T-cell (primary cell): ENCODE measurements at regions not wholly inside any gene's neighbourhood (a gene's known extent, or its start where the extent isn't known, plus 50 kb on each side); places are given as distances from the start of the nearest gene placed in this dataset.

Experiments
- ATAC-seq, 4 experiments: fragments of 200-7000 bp in 3 of 4; fragments of 150-1000 bp in 1 of 4; cut with Tn5 transposase; replicated peaks in 1 of 4; 1 replicate in 3 of 4; 2 replicates in 1 of 4; pipeline ENCODE4 v1.10.0; 2021; ENCODE audit warnings: moderate library complexity in 3 of 4, mild to moderate bottlenecking in 2 of 4, moderate number of reproducible peaks in 1 of 4
- CTCF ChIA-PET, 2 donors: fragments of 300-600 bp; sonication (Branson Sonifier 250); formaldehyde crosslinking; loops; one replicate each; lab custom pipeline; 2022; ENCODE audit warnings: antibody characterized with exemption in 2 of 2; lab: Charles Lee
- POLR2A ChIA-PET, 2 donors: fragments of 300-600 bp; sonication (Branson Sonifier 250); formaldehyde crosslinking; loops; one replicate each; lab custom pipeline; 2022; ENCODE audit warnings: antibody characterized with exemption in 2 of 2; lab: Charles Lee
- DNase-seq, 35 experiments: peaks; one replicate each; pipeline versions ENCODE4 v3.0.0 to v3.0.0-alpha.2; 2013 to 2023
- H3K27ac ChIP-seq: one replicate; pipeline ENCODE4 v1.5.1; 2013; ENCODE audit warnings: low read length
- H3K27me3 ChIP-seq, 2 experiments: replicated peaks in 1 of 2; 1 replicate in 1 of 2; 2 replicates in 1 of 2; pipeline versions ENCODE4 v1.6.1 to v1.7.0; 2013; ENCODE audit warnings: low read length in 1 of 2, mixed read lengths in 1 of 2; ENCODE audit not compliant: control insufficient read depth in 2 of 2, insufficient read depth in 2 of 2; ENCODE audit errors: extremely low read depth in 1 of 2
- H3K36me3 ChIP-seq, 2 donors: 1 replicate in 1 of 2; 2 replicates in 1 of 2; pipeline versions ENCODE4 v1.6.1 to v1.7.0; 2013; ENCODE audit warnings: low read length in 1 of 2; ENCODE audit not compliant: control insufficient read depth in 2 of 2, insufficient read depth in 1 of 2; ENCODE audit errors: extremely low read depth in 1 of 2
- H3K4me1 ChIP-seq, 2 experiments: 1 replicate in 1 of 2; 2 replicates in 1 of 2; pipeline versions ENCODE4 v1.6.1 to v1.7.0; 2013; ENCODE audit warnings: low read length in 2 of 2, mixed read lengths in 1 of 2; ENCODE audit not compliant: insufficient read depth in 2 of 2, control insufficient read depth in 1 of 2; ENCODE audit errors: extremely low read depth in 1 of 2
- H3K4me3 ChIP-seq, 2 donors: 1 replicate in 1 of 2; 2 replicates in 1 of 2; pipeline versions ENCODE4 v1.5.1 to v1.7.0; 2013; ENCODE audit warnings: mild to moderate bottlenecking in 2 of 2, low read length in 1 of 2, moderate library complexity in 1 of 2; ENCODE audit not compliant: control insufficient read depth in 1 of 2; ENCODE audit errors: extremely low read depth in 1 of 2
- H3K9me3 ChIP-seq: 2 replicates; pipeline ENCODE4 v1.7.0; 2013
- H3K27ac Mint-ChIP-seq, 2 donors: one replicate each; pipeline ENCODE4 v1.8.0; 2020 to 2021; ENCODE audit warnings: mild to moderate bottlenecking in 2 of 2, mixed read lengths in 2 of 2
- H3K27me3 Mint-ChIP-seq, 2 donors: one replicate each; pipeline ENCODE4 v1.8.0; 2021 to 2022; ENCODE audit warnings: mixed read lengths in 2 of 2
- H3K36me3 Mint-ChIP-seq: one replicate; pipeline ENCODE4 v1.8.0; 2021; ENCODE audit warnings: mixed read lengths
- H3K4me1 Mint-ChIP-seq, 3 donors: one replicate each; pipeline ENCODE4 v1.8.0; 2020 to 2022; ENCODE audit warnings: mixed read lengths in 3 of 3, mild to moderate bottlenecking in 1 of 3
- H3K4me3 Mint-ChIP-seq, 3 donors: one replicate each; pipeline ENCODE4 v1.8.0; 2020 to 2022; ENCODE audit warnings: mild to moderate bottlenecking in 3 of 3, mixed read lengths in 3 of 3, moderate library complexity in 3 of 3
- H3K9me3 Mint-ChIP-seq, 3 donors: one replicate each; pipeline ENCODE4 v1.8.0; 2020 to 2022; ENCODE audit warnings: mixed read lengths in 3 of 3
- WGBS: methylation state at CpG from one replicate; pipeline ENCODE4 v1.1.5; 2013; ENCODE audit warnings: missing lambda C conversion rate; ENCODE audit not compliant: insufficient coverage; 5-methylcytosine and 5-hydroxymethylcytosine counted together

DNA sequence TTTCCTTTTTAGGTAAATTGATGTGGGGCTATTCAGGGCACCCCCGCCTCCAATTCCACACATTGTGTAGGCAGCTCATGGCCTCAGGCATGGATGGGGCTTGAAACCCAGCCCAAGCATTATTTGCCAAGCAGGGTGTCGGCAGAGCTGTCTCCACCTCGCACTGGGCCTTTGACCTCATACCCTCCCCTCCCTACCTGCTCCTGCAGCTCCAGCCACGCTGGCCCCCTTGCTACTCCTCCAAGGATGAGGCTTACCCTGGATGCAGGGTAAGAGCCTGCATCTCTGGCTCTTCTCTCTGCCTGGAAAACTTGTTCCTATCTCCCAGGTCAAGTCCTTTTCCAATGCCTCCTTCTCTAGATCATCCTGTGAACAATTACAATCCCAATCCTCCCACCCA, 232.6 kb downstream of the SOD2 start:
- ChIA-PET CTCF (no interaction called here), POLR2A (no interaction called here)
- no peaks in the 10 kb centered on the region for H3K4me1 ChIP-seq
- DNase-seq (no peak), ATAC-seq (no peak)
- WGBS = 58% methylated on average over 4 of the region's 4 CpGs
- Mint-ChIP-seq H3K36me3 (no peaks in the 10 kb centered on the region), H3K4me3 (no peak overlapping the region), H3K4me1 (no peaks in the 10 kb centered on the region), H3K27ac (no peak overlapping the region), H3K27me3 (peaks cover 11 to 14% of the 10 kb centered on the region in 2 donors), H3K9me3 (no peaks in the 10 kb centered on the region)
- peaks cover 0 to 10% of the 10 kb centered on the region in 2 experiments for H3K27me3 ChIP-seq
- no peak overlapping the region for H3K27ac ChIP-seq
- no peak overlapping the region for H3K4me3 ChIP-seq
- H3K9me3 ChIP-seq = no peaks in the 10 kb centered on the region
- H3K36me3 ChIP-seq = no peaks in the 10 kb centered on the region

DNA sequence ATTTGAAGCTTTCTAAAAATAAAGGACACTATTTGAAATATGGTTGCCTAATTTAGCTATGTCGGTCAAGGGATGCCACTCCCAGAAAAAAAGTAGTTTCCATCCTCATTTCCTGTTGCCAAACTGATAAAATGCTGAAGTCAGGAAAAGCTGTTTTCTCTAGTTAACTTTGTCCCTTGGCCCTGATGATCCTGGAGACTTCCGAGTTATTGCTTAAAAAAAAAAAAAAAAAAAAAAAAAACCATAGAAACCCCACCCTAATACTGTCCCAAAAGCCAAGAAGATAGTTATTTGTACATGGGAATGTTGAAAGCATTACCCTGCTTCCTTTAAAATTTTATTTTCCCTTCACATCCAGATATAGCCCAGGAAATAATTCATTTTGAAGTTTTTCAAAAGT, 236.7 kb downstream of the SOD2 start:
- ChIA-PET CTCF (no interaction called here), POLR2A (no interaction called here)
- H3K27me3 Mint-ChIP-seq = peaks cover 8 to 24% of the 10 kb centered on the region in 2 donors
- no peak for DNase-seq
- no CpG with 5 or more reads among the region's 2 CpGs for WGBS
- Histone ChIP-seq H3K36me3 (no peaks in the 10 kb centered on the region), H3K27me3 (peaks cover 2 to 3% of the 10 kb centered on the region in 2 experiments), H3K4me3 (no peak overlapping the region), H3K9me3 (no peaks in the 10 kb centered on the region), H3K27ac (no peak overlapping the region), H3K4me1 (no peaks in the 10 kb centered on the region)
- peaks cover 0 to 3% (median 0%) of the 10 kb centered on the region in 3 donors for H3K9me3 Mint-ChIP-seq
- H3K36me3 Mint-ChIP-seq = no peaks in the 10 kb centered on the region
- ATAC-seq = no peak
- H3K4me1 Mint-ChIP-seq = no peaks in the 10 kb centered on the region
- no peak overlapping the region for H3K4me3 Mint-ChIP-seq
- H3K27ac Mint-ChIP-seq = no peak overlapping the region

DNA sequence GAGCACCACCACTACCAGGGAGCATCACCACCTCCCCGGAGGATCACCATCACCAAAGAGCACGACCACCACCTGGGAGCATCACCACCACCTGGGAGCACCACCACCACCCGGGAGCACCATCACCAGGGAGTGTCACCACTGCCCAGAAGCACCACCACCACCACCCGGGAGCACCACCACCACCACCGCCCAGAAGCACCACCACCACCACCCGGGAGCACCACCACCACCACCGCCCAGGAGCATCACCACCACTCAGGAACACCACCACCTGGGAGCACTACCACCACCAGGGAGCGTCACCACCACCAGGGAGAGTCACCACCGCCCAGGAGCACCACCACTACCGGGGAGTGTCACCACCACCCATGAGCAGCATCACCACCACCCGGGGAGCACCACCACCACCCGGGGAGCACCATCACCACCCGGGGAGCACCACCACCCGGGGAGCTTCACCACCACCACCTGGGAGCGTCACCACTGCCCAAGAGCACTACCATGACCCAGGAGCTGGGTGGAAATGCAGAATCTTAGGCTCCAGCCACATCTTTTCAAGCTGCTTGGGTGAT, 237.3 kb downstream of the SOD2 start:
- ATAC-seq = no peak
- Histone ChIP-seq H3K9me3 (no peaks in the 10 kb centered on the region), H3K27me3 (peaks cover 2 to 3% of the 10 kb centered on the region in 2 experiments), H3K27ac (no peak overlapping the region), H3K36me3 (no peaks in the 10 kb centered on the region), H3K4me3 (no peak overlapping the region), H3K4me1 (no peaks in the 10 kb centered on the region)
- DNase-seq = no peak
- CTCF ChIA-PET = no interaction called here
- Mint-ChIP-seq H3K4me3 (no peak overlapping the region), H3K36me3 (no peaks in the 10 kb centered on the region), H3K9me3 (peaks cover 0 to 3% (median 0%) of the 10 kb centered on the region in 3 donors), H3K4me1 (no peaks in the 10 kb centered on the region), H3K27me3 (peaks cover 4 to 24% of the 10 kb centered on the region in 2 donors), H3K27ac (no peak overlapping the region)
- POLR2A ChIA-PET = no interaction called here
- WGBS = 86% methylated on average over 5 of the region's 15 CpGs

DNA sequence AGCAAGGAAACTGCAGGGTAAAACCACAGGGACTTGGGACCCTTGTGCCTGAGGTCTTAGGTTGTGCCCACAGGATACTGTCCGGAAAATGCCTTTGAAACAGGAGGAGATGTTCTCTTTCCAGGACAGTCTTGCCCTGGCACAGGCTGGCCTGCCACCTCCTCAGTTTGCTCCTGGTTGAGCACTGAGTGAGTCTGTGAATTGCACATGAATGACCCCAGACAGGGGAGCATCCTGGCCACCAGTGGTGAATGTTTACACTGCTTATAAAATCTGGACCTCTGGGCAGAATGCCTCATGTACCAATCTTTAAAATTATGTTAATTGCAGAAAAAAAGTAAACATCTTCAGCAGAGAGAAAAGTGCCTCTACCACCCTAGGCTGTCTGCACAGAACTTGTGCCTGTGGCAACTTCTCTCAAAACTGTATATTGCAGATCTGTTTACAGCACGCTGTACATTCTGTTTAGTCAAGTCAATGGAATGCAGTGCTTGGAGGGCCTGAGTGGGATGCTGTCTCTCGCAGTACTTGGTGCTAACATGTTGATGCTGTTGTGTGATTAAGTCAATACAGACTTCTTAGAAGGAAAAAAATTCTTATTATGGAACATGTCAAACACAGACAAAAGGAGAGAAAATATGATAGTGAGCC, 242.1 kb downstream of the SOD2 start:
- H3K27ac Mint-ChIP-seq = no peak overlapping the region

DNA sequence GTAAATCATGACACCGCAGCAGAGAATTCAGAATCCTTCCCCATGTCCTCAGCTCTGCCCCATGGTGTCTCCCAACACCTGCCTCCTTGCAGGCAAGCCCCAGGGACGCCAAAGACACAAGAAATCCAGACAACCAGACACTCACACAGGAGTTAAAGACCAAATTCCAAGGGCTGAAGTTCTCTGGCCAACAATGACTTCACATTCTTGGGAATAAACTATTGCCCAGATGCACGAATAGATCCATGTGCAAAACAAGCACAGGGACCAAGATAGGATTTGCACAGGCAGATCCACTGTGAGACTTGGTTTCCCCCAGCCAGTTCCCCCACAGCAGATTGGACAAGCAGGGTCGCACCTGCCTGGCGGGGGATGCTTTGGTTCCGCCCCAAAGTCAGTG, 246.7 kb downstream of the SOD2 start:
- Histone ChIP-seq H3K4me3 (no peak overlapping the region), H3K4me1 (no peaks in the 10 kb centered on the region), H3K27me3 (peaks cover 0 to 19% of the 10 kb centered on the region in 2 experiments), H3K36me3 (no peaks in the 10 kb centered on the region), H3K9me3 (no peaks in the 10 kb centered on the region), H3K27ac (no peak overlapping the region)
- no peak for ATAC-seq
- 69% methylated on average over 6 of the region's 6 CpGs for WGBS
- Mint-ChIP-seq H3K4me1 (no peaks in the 10 kb centered on the region), H3K9me3 (no peaks in the 10 kb centered on the region), H3K27me3 (peaks cover 27 to 42% of the 10 kb centered on the region in 2 donors), H3K36me3 (no peaks in the 10 kb centered on the region), H3K27ac (no peak overlapping the region), H3K4me3 (no peak overlapping the region)
- CTCF ChIA-PET = no interaction called here
- POLR2A ChIA-PET = no interaction called here
- DNase-seq = no peak

More for the DNA sequence above, 242.1 kb downstream of the SOD2 start:
- H3K4me3 Mint-ChIP-seq = no peak overlapping the region
- ATAC-seq = no peak
- 0% methylated on average over 1 of the region's 3 CpGs for WGBS
- Histone ChIP-seq H3K4me1 (no peaks in the 10 kb centered on the region), H3K27me3 (peaks cover 2 to 10% of the 10 kb centered on the region in 2 experiments), H3K27ac (no peak overlapping the region), H3K4me3 (no peak overlapping the region), H3K36me3 (no peaks in the 10 kb centered on the region), H3K9me3 (no peaks in the 10 kb centered on the region)
- no peak for DNase-seq
- H3K36me3 Mint-ChIP-seq = no peaks in the 10 kb centered on the region
- ChIA-PET POLR2A (no interaction called here), CTCF (no interaction called here)
- H3K9me3 Mint-ChIP-seq = peaks cover 0 to 3% (median 0%) of the 10 kb centered on the region in 3 donors
- peaks cover 21 to 51% of the 10 kb centered on the region in 2 donors for H3K27me3 Mint-ChIP-seq
- H3K4me1 Mint-ChIP-seq = no peaks in the 10 kb centered on the region

DNA sequence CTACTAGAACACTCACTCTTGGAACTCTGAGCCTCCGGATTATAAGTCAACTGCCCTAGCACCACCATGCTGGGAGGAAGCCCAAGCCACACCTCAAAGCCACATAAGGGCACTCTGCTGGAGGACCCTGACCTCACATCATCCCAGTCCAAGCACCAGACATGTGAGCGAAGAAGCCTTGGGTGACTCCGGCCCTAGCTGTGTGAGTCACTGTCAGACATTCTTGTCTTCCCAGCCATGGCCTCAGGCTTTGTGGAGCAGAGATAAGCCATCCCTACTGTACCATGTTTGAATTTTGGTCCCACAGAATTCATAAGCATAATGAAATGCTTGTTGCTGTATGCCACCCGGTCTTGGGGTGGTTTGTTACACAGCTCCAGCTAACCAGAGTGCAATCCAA, 247.7 kb downstream of the SOD2 start:
- no peaks in the 10 kb centered on the region for H3K4me1 Mint-ChIP-seq
- Histone ChIP-seq H3K4me1 (no peaks in the 10 kb centered on the region), H3K36me3 (no peaks in the 10 kb centered on the region), H3K27me3 (peaks cover 0 to 19% of the 10 kb centered on the region in 2 experiments), H3K9me3 (no peaks in the 10 kb centered on the region), H3K4me3 (no peak overlapping the region), H3K27ac (no peak overlapping the region)
- CTCF ChIA-PET = interaction anchor here in 1 of 2 donors (0.5 kb wide), 1 partner anchor 1928 kb away, joined by 5 read pairs; no protein-coding TSS in a partner anchor
- H3K4me3 Mint-ChIP-seq = no peak overlapping the region
- no peak overlapping the region for H3K27ac Mint-ChIP-seq
- POLR2A ChIA-PET = no interaction called here
- H3K9me3 Mint-ChIP-seq = no peaks in the 10 kb centered on the region
- H3K27me3 Mint-ChIP-seq = peaks cover 24 to 43% of the 10 kb centered on the region in 2 donors
- DNase-seq (no peak), ATAC-seq (no peak)
- H3K36me3 Mint-ChIP-seq = no peaks in the 10 kb centered on the region
- WGBS = 95% methylated on average over 3 of the region's 4 CpGs
